HG03095 (cell line): ENCODE measurements at regions not wholly inside any gene's neighbourhood (a gene's known extent, or its start where the extent isn't known, plus 50 kb on each side); places are given as distances from the start of the nearest gene placed in this dataset.
"Not testable (repeated sequence)": the region's sequence is repeated elsewhere in the genome, so short reads cannot be mapped to it uniquely, and the experiment has no call there.

Experiments used
- ATAC-seq: cut with Tn5 transposase; IDR thresholded peaks from one replicate; pipeline ENCODE4 v1.9.1; 2021; ENCODE audit warnings: moderate library complexity; ENCODE audit not compliant: unreplicated experiment

- no peak for ATAC-seq
Observed at GRCh38 chr2:150681120-150681804, 193.8 kb upstream of the RND3 start.

DNA sequence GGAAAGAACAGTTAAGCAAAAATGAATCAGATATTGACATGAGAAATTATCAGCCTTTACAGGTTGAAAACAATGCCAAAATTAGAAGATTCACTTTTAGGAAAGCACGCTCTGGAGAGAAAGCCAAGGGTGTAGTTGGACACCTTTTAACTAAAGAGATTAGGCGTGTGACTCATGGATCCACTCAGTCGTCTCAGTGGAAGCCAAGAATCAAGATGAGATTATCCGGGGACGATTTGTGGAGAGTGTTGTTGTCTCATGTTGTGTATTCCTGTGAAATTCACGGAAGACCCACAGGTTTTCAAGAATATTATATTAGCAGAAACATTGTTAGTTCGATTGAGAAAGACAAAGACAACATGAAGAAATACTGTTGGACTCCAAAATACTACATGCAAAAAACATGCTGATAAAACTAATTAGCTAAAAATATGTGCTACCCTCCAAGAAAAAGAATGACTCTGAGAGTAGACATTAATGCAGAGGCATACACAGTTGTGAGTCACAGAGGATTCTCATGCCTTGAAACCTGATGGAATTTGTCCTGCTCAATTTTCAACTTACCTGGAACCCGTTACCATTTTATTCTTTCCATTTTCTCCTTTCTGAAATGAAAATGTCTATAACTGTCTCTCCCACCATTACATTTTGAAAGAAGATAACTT, 192.1 kb upstream of the RND3 start:
- no peak for ATAC-seq

DNA sequence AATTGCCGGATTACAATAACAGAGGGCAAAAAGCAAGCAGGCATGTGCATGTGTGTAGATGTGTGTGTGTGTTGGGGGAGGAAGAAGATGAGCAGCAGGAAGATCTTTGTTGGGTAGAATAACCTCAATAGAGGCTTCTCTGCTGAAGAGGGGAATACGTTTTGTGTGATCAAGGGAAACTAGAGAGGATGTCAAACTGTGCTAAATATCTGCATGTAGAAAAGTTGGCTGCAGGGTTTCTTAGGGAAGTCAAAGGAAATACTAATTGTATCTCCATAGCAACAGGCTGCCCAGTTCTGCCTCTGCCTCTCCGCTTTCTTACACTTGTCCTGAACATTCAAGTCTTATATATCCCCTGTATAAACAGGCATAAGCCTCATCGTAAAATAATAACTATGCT, 190.1 kb upstream of the RND3 start:
- ATAC-seq: no peak

GRCh38 chr2:150676747-150677383, 189.4 kb upstream of the RND3 start:
- no peak for ATAC-seq

GRCh38 chr2:150675807-150676206, 188.3 kb upstream of the RND3 start:
- no peak for ATAC-seq

GRCh38 chr2:150674283-150674682, 186.8 kb upstream of the RND3 start:
- no peak for ATAC-seq

DNA sequence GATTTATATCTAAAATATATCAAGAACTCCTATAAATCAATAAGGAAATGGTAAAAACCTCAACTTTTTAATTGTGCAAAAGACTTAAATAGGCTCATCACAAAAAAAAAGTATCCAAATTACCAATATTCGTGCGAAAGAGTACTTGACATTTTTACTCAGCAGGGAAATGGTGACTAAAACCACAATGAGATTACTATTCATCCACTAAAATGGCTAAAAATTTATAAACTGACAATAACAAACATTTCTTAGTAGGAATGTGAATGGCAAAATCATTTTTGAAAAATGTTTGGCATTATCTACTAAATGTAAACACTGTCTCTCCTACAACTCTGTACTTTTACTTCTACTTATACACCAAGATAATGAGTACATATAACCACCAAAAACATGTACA, 184.8 kb upstream of the RND3 start:
- no peak for ATAC-seq

DNA sequence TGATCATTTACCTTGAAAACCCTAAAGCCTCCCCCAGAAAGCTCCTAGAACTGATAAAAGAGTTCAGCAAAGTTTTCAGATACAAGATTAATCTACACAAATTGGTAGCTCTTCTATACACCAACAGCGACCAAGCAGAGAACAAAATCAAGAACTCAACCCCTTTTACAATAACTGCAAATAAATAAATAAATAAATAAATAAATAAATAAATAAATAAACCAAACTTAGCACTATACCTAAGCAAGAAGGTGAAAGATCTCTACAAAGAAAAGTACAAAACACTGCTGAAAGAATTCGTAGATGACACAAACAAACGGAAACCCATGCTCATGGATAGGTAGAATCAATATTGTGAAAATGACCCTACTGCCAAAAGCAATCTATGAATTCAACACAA, 182.0 kb upstream of the RND3 start:
- ATAC-seq: no peak

DNA sequence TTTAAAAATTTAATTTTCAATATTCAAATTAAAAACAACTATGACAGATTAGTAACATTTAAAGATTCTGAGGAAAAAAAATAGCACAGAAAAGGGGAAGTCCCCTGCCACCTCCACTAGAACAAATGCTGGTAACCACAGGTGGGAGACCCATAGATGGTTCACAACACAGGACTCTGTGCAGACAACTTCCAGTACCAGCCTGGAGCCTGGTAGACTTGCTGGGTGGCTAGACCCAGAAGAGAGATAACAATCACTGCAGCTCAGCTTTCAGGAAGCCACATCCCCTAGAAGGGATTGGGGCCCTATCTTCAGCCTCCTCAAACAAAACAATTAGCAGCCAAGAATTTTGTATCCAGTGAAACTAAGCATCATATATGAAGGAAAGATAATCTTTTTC, 179.6 kb upstream of the RND3 start:
- ATAC-seq: not testable (repeated sequence)

DNA sequence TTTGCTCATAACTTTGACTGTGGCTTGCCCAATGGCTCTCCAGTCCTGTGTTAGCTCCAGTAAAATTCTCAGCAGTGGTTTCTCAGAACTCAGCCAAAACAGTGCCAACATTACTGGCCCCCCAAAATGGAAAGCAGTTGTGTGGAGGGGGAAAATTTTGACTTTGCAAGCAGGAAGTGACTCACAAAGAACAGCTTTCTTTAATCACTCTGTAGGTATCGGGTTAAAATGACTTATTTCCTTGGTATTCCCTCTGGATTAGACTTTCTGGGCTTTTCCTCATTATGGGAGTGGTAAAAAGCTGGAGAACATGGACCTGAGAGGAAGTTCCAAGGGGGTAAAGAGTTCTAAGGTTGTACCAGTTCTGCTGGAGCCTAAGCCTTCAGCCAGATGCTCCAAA, 175.7 kb upstream of the RND3 start:
- ATAC-seq: no peak

DNA sequence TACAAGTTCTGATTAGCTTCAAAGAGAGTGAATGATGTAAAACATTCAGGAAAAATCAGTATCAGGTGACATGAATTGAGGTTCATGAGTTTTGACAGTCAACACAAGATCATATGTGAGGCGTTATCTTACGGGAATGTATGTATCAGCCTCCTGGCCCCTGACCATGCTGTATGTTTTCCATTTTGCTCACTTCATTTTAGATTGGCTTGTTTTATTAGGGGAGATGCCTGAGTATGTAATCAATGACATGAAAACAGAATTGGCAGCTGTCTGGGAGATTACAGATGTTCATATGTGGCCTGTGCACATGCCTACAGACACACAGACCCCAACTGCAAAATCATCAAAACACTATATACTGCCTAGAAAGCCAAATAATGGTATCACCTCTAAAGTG, 168.5 kb upstream of the RND3 start:
- no peak for ATAC-seq

- no peak for ATAC-seq
Observed at GRCh38 chr2:150653351-150653750, 165.9 kb upstream of the RND3 start.

DNA sequence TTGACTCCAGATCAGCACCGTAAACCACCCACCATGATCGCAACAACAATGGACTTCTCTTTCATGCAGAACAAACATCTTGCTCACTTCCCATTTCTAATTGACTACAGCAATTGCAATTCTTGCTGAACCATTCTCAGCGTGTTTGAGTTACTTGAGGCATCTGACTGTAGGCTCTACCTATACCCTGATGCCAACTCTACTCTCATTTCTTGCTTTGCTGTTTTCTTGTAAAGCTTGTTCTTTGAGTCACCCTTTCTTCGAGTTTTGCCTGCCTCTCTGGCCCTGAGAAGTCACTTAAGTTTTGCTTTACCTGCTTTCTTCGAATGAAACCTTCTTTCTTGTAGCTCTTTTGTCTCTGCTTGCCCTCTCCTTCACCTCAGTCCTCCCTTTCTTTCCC, 160.5 kb upstream of the RND3 start:
- ATAC-seq: no peak

DNA sequence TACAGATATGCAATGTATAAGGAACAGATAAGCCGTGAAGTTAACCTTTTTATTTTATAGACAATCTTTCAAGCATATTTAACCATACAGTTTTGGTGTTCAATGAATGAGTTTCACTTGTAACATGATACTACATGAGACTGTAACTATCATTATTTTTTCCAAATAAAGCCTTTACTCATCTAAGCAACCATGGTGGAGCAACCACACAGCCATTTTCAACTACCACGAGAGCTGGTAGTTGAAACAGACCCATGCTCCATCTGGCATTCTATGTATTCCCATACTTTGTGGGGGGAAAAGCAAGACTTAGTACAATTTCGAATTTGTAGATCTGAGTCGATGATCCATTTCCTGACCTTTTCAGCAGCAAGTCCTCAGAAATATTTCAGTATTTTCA, 159.3 kb upstream of the RND3 start:
- no peak for ATAC-seq

DNA sequence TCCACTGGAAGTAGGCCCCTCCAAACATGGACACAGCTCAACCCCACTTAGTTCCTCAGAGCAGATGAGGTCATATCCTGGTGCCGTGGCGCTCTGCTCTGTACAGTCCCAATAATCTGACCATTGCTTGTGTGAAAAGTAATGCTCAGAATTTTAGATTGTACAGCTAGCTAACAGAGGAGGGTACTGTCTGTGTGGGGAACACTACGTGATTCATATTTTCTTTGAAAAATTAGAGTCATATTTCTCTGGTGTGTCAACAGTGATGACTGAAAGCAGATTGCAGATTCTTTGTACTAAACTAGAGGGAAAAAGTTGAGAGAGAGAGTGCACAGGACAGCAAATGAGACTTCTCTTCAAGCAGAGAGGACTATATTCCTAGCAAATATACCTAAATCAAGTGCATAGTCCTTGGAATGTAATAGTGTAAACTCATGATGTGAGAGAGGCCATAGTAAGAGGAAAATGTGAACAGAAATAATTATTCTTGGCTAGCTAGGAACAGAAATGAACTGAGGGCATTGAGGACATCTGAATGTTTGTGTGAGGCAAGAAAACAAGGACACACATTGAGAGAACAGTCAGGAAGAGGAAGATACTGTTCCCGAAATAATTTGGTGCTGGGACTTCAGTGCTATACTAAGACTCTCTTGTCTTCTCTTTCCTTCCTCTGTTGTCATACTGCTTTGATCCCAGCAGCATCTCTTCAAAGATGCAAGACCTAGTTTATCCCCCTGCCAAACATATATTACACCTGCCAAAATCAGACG, 157.0 kb upstream of the RND3 start:
- no peak for ATAC-seq

GRCh38 chr2:150643114-150643725, 155.8 kb upstream of the RND3 start:
- no peak for ATAC-seq

DNA sequence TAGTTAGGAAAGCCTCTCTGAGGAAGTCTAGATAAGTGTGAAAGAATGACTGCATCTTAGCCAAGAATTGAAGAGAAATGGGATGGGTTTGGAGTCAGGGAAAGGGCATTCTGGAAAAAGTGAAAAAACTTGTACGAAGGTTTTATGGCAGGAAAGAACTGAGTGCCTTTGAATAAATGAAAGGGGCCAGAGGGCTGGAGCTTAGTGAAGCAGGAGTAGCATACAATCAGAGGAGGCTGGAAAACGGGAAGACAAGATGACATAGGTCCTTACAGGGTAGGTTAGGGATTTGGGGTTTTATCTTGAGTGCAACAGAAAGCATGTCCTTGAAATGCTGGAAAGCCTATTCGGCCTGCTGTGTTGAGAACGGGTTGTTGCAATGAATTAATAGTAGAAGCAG, 152.6 kb upstream of the RND3 start:
- ATAC-seq: no peak

GRCh38 chr2:150639383-150639782, 151.9 kb upstream of the RND3 start:
- no peak for ATAC-seq

DNA sequence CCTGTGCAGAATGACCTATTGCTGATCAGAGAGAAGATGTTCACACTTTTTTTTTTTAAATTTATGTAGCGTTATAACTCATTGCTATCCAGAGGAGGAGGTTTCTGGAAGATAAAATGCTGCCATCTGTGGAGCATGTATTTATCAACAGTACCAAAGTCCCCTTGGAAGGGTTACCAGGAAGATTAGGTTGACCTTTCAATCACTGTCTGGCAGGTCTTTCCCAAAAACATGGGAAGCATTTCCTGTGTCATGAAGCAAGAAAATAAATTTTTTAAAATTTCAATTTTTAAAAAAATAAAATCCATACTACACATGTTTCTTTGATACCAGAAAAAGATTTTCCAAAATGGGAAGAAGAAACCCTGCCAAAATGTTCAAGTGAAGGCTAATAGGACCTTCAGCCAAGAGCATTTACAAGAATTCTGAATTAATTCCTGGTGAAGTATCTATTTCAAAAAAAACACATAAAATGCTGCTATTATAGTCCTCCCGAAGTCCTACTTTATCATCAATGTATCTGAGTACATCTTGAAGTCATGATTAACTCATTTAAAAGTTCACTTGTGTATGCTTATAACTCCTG, 143.9 kb upstream of the RND3 start:
- ATAC-seq: no peak

DNA sequence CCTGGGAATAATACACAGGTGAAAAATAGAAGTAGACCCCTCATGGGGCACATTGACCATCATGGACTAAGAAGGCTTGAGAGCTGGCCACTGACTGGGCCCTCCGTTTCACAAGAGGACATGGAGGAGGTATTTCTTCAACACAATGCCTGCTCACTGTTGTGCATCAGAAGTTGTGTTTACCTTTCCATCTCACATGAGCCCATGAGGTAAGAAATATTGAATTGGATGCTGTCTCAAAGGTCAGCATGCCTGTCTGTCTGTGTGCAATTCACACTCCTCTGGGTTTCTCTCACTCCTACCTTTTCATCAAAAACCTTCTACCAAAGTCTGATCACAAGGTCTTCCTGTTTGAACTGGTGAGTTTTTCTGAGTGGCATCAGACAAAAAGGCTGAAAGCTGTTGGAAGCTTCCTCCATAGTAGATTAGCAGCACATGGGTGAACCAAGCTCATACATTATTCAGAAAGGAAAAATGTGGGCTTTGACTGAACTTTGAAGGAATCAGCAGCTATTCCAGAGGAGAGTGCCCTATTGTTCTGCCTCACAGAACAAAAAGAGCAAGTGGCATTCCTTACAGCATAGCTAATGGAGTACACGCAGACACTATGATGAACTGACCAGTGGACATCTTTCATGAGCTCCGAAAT, 143.2 kb upstream of the RND3 start:
- ATAC-seq: no peak
